ACHN (cell line): ENCODE measurements at regions not wholly inside any gene's neighbourhood (a gene's known extent, or its start where the extent isn't known, plus 50 kb on each side); places are given as distances from the start of the nearest gene placed in this dataset.
A peak's percentile ranks its signal among the peaks of the same experiment; 100 is the strongest.

Experiments
- DNase-seq: peaks from one replicate; pipeline ENCODE4 v3.0.0-alpha.2; 2015
- in situ Hi-C: cut with HindIII; loops from 2 replicates; pipeline ENCODE4 v1.10.0; 2017; ENCODE audit warnings: low sequenced_read_pairs, low pct_ligation_motif_present, low pct_unique_long_range_greater_than_20kb

- DNase-seq: no peak
- in situ Hi-C loops: loop anchor here (25.0 kb wide), 1 partner anchor 193 kb away; no protein-coding TSS in a partner anchor
These were observed 122.7 kb upstream of the CPM start for GRCh38 chr12:69055706-69056105.

GRCh38 chr12:69056743-69057515 is 124.0 kb upstream of the CPM start:
- DNase-seq: no peak
- in situ Hi-C loops: loop anchor here (25.0 kb wide), 1 partner anchor 195 kb away; no protein-coding TSS in a partner anchor

DNA sequence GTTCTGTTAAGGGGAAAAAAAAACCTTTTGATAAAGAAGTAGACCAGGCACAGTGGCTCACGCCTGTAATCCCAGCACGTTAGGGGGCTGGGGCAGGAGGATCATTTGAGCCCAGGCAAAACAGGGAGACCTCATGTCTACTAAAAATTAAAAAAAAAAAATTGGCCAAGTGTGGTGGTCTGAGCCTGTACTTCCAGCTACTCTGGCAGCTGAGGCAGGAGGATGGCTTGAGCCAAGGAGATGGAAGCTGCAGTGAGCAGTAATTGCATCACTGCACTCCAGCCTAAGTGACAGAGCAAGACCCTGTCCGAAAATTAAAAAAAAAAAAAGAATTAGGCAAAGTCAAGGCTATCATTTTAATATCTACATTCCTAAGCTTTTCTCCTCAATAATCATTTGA is 124.8 kb upstream of the CPM start:
- in situ Hi-C loops: loop anchor here (25.0 kb wide), 1 partner anchor 195 kb away; no protein-coding TSS in a partner anchor
- no peak for DNase-seq

DNA sequence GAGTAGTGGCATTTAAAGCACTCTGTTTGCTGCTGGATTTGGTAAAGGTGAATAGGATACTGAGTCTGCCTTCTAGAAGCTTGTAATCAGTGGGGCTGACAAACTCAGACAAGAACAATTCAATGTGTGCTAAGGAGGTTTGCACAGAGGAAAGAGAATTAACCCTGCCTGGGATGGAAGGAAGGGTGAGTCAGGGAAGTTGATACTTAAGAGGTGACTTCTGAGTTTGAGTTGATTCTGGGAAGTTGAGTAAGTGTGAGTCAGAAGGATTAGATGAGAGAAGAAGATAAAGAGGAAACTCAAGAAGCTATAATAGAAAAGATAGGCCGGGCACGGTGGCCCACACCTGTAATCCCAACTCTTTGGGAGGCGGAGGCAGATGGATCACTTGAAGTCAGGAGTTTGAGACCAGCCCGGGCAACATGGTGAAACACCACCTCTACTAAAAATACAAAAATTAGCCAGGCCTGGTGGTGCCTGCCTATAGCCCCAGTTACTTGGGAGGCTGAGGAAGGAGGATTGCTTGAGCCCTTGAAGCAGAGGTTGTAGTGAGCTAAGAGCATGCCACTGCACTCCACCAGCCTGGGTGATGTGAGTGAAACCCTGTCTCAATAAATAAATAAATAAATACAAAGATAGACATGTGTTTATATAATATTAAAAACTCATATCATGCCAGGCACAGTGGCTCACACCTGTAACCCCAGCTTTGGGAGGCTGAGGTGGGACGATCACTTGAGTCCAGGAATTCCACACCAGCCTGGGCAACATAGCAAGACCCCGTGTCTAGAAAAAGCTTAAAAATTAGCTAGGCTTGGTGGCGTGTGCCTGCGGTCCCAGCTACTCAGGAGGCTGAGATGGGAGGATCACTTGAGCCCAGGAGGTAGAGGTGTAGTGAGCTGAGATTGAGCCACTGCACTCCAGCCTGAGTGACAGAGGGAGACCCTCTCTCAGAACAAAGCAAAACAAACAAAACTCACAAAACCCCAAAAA is 126.8 kb upstream of the CPM start:
- in situ Hi-C loops: loop anchor here (25.0 kb wide), 1 partner anchor 197 kb away; no protein-coding TSS in a partner anchor
- DNase-seq: peak; percentile 62

GRCh38 chr12:69061574-69061973 is 128.6 kb upstream of the CPM start:
- no peak for DNase-seq
- in situ Hi-C loops: loop anchor here (25.0 kb wide), 1 partner anchor 199 kb away; no protein-coding TSS in a partner anchor

DNA sequence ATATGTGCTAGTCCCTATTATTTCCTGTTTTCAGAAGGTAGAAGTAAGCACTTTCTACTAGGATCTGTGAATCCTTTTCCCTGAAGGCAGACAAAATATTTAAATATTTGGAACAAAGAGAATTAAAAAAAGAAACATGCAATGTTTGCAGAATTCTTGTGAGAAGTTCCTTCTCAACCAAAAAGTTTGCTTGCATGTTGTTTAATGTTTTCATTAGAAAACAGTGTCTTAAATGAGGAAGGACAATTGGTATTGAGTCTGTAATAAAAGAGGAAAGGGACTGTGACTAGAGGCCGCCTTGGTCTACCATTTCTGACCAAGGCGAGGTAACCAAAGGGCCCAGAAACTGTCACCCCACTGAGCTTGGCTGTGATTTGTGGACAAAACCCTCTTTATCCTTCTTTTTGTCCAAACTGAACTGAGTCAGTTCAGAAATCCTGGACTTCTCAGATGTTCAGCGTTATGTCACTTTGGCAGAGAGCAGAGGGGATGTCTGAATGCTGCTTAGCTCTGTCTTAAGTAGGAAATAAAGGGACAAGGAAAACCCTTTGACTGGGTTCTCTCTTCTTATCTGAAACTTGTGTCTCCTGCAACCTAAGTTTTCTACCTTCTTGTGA is 129.8 kb upstream of the CPM start:
- in situ Hi-C loops: loop anchor here (25.0 kb wide), 1 partner anchor 200 kb away; no protein-coding TSS in a partner anchor
- DNase-seq: no peak

GRCh38 chr12:69064734-69065443 is 131.9 kb upstream of the CPM start:
- in situ Hi-C loops: loop anchor here (25.0 kb wide), 1 partner anchor 203 kb away; no protein-coding TSS in a partner anchor
- no peak for DNase-seq

GRCh38 chr12:69065775-69066174 is 132.8 kb upstream of the CPM start:
- DNase-seq: no peak
- in situ Hi-C loops: loop anchor here (25.0 kb wide), 1 partner anchor 203 kb away; no protein-coding TSS in a partner anchor

DNA sequence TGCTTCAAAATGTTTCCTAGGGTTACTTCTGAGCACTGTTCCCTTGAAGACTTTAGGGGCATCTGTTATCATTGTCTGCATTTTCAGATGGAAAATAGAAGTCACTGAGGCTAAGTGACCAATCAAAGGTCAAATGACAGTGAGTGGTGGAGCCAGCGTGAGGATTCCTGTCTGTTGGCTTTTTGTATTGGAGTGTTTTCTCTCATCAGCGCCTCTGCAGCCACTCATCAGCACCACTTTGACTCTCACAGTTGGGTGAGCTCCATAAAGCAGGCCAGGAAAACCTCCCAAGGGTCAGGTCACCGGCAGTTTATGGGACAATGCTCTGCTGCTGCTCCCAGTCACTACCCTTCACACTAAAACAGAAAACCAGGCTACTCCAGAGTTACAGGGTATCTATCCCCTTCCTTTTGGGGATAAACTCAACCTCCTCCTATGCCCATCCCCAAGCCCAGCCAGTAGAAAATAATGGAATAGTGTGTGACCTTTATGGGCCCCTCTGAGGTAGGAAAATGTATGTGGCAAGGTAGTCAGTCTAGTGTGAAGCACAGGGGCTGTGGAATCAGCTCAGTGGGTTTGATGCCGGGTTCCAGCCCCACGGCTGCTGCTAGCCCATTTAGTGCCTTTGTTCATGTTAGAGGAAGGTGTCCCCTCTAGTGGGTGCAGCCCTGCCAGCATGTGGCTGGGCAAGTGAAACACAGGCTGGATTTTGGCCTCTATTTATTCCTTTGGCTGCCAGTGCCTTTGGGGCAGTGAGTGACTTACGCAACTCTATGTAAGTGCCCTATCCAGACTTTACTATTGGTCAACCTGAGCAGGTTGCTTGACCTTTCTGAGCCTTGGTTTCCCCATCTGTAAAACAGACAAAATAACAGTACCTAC is 133.8 kb upstream of the CPM start:
- in situ Hi-C loops: loop anchor here (25.0 kb wide), 1 partner anchor 204 kb away; no protein-coding TSS in a partner anchor
- no peak for DNase-seq

GRCh38 chr12:69067713-69068112 is 134.7 kb upstream of the CPM start:
- no peak for DNase-seq
- in situ Hi-C loops: loop anchor here (25.0 kb wide), 1 partner anchor 205 kb away; no protein-coding TSS in a partner anchor

DNA sequence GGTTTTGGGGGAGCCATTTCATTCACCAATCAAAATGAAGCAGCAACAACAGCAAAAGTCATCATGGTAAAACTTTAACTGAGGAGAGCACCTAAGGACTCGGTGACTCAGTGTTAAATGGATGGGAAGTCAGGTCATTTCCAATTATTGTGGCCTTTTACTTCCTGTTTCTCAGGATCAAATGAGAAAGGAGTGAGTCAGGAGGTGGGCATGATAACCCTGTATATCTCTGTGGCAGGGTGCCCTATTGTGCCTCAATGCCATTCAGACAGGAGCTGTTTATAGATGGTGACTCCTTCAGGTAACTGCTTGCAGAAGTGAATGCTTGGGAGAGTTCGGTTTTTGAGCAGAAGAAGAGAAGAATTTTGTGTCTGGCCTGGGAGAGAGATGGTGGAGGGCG is 135.5 kb upstream of the CPM start:
- peak; percentile 91 for DNase-seq
- in situ Hi-C loops: loop anchor here (25.0 kb wide), 1 partner anchor 206 kb away; no protein-coding TSS in a partner anchor

GRCh38 chr12:69069479-69069878 is 136.5 kb upstream of the CPM start:
- DNase-seq: no peak
- in situ Hi-C loops: loop anchor here (25.0 kb wide), 1 partner anchor 207 kb away; no protein-coding TSS in a partner anchor

DNA sequence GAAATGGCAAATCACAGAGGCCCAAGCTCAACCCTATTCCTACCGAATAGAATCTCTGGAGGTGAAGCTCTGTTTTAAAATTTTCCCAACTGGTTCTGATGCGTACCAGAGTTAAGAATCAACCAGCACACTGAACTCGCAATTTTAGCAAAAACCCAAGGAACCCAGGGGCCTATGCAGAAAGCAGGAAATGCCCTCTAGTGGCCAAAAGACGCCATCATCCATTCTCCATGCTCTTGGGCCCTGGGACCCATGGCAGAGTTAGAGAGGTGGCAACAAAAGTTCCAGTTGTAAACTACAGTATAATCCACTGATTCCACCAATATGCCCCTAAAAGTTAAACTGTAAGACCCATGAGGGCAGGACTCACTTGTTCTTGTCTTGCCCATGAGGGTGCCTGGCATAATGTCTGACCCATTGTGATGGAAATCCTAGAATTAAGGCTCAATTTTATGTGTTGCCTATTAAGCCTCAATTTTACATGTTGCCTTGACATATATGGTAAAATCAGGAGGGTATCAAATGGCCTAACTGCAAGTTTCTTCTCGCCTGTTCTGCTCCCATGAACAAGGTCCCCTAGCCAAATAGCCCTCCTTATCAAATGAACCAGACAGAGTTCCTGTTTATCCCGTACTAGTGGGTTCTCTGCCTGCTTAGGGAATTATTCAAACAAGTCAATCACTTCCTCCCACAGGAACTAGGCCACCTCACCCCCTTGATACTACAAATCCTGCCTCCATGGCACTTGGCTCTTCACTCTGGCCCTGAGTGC is 137.5 kb upstream of the CPM start:
- peak; percentile 83 for DNase-seq
- in situ Hi-C loops: loop anchor here (25.0 kb wide), 1 partner anchor 208 kb away; no protein-coding TSS in a partner anchor

DNA sequence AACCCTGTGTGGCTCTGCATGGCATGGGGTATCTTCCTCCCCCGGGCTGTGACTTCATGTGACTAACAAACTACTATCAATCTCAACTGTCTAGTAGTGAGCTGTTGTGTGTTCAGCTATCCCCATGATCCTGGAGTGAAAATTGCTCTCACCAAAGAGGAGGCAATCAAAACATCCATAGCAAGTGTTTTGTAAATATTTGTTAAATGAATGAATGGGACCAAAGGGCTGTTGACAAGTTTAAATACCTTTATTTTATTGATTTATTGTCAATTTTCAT is 138.1 kb upstream of the CPM start:
- DNase-seq: no peak
- in situ Hi-C loops: loop anchor here (25.0 kb wide), 1 partner anchor 209 kb away; no protein-coding TSS in a partner anchor

GRCh38 chr12:69073035-69073434 is 140.1 kb upstream of the CPM start:
- in situ Hi-C loops: loop anchor here (25.0 kb wide), 1 partner anchor 211 kb away; no protein-coding TSS in a partner anchor
- DNase-seq: no peak
